NCI-H524 treated with DMSO at 0.1 percent for 48 hours (cell line): ENCODE measurements at regions not wholly inside any gene's neighbourhood (a gene's known extent, or its start where the extent isn't known, plus 50 kb on each side); places are given as distances from the start of the nearest gene placed in this dataset.
"Not testable (repeated sequence)": the region's sequence is repeated elsewhere in the genome, so short reads cannot be mapped to it uniquely, and the experiment has no call there.

Experiments used
- DNase-seq: peaks from one replicate; lab custom pipeline; 2025; lab: John Stamatoyannopoulos, UW

- no peak for DNase-seq
Measured at GRCh38 chr3:146382386-146382785, 87.0 kb downstream of the PLSCR2 start.

GRCh38 chr3:146380046-146380445 lies 89.3 kb downstream of the PLSCR2 start:
- no peak for DNase-seq

DNA sequence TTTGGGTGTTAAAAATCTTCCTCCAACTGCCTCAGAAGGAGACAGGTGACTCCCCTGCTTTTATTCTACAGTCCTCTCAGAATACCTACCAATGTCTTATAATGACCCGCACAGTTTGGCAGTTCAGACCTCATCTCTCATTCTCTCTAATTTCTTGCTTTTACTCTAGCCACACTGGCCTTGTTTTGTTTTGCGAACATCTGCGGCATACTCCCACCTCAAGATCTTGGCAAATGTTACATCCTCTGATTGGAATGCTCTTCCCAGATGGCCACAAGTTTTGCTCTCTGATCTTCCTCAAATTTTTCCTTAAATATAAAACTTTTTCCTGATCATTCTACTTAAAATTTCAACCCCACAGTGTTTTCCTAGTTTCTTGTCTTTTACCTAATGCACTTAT lies 94.1 kb downstream of the PLSCR2 start:
- DNase-seq = no peak

- no peak for DNase-seq
Measured at GRCh38 chr3:146374146-146374545, 95.2 kb downstream of the PLSCR2 start.

DNA sequence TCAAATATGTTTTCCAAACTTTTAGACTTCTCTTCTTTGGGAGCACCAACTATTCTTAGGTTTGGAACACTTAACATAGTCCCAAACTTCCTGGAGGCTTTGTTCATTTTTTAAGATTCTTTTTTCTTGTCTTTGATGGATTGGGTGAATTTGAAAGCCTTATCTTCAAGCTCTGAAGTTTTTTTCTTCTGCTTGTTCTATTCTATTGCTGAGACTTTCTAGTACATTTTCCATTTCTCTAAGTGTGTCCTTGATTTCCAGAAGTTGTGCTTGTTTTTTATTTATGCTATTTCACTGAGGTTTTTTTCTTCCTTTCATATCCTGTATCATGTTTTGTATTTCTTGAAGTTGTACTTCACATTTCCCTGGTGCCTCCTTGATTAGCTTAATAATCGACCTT lies 97.5 kb downstream of the PLSCR2 start:
- DNase-seq = no peak

DNA sequence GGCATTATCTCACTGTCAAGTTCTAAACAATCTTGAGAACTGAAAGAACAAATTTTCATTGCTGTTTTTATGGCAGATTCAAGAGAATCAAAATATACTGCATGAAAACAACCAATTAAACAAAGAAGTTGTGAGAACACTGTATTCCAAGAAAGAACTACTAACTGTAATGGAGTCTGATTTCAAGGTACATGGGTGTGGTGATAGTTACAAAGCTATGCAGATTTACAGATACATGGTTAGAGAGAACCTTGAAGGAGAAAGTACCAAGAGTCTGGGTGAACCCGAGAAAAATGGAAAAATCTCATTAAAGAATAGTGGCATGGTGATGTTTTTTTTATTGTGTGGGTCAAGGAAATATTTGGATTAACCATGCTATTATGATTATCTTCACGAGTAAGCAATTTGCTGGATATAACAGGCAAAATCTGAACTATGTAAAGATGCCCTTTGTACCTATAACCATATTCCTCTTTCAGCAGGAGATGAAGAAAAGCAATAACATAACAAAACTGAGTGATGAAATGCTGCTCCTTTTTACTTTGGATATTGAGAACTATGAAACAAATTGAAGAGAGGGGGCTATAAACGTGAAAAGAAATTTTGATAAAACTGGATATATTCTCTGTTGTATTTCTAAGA lies 100.4 kb downstream of the PLSCR2 start:
- DNase-seq = no peak

DNA sequence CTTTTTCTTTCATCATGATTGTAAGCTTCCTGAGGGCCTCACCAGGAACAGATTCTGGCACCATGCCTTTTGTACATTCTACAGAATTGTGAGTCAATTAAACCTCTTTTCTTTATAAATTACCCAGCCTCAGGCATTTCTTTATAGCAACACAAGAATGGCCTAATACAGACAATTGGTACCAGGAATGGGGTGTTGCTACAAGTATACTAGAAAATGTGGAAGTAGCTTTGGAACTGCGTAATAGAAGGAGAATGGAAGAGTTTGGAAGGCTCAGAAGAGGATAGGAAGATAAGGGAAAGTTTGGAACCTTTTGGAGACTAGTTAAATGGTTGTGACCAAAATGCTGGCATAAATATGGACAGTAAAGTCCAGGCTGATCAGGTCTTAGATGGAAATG lies 108.9 kb upstream of the PLSCR4 start:
- DNase-seq = no peak

GRCh38 chr3:146354421-146354820 lies 103.5 kb upstream of the PLSCR4 start:
- not testable (repeated sequence) for DNase-seq

DNA sequence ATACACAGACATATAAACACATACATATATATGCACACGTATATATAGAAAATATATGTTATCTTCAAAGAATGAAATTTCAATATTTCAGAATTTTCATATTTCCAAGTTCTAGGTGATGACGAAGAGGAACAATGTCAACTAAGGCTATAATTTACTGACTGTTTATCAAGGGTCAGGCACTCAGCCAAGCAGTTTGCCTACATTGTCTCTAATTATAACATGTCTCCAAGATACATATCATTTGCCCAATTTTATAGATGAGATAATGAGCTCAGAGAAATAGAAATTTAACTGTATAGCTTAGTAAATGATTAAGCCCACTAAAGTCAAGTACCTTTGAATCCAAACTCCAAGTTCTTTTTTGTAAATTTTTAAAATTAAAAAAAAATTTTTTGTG lies 99.9 kb upstream of the PLSCR4 start:
- DNase-seq = no peak

DNA sequence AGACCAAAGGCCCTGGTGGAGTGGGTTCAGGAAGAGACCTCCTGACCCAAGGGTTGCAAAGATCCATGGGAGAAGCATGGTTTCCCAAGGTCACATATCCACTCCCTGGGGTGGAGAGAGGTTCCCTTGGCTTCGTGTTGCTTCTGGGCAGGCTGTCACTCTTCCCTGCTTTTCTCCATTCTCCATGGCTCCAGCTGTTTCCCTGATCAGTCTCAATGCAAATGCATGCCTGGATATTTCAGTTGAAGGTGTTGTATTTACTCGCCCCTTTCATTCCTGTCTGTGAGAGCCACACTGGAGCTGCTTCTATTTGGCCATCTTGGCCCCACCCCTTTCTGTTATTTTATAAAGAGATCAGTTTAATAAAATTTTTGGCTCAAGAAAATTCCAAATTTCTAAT lies 95.0 kb upstream of the PLSCR4 start:
- DNase-seq = no peak

DNA sequence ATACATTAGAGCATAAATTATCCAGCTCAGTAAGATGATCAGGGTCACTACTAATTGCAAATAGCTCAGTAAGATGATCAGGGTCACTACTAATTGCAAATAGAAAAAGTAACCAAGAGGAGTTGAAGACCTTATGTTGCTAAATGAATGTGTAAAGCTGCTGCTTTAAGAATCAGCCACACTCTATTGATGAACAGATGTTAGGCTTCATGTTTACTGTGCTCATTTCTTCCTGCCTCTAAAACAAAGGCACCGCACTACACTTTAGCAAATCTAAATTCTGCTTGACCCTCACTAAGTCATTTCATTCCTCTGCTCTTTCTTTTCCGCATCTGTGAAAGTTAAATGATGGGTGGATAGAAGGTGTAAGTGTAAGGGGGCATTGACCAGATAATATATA lies 92.6 kb upstream of the PLSCR4 start:
- DNase-seq = no peak

GRCh38 chr3:146342989-146343388 lies 92.1 kb upstream of the PLSCR4 start:
- DNase-seq = no peak

DNA sequence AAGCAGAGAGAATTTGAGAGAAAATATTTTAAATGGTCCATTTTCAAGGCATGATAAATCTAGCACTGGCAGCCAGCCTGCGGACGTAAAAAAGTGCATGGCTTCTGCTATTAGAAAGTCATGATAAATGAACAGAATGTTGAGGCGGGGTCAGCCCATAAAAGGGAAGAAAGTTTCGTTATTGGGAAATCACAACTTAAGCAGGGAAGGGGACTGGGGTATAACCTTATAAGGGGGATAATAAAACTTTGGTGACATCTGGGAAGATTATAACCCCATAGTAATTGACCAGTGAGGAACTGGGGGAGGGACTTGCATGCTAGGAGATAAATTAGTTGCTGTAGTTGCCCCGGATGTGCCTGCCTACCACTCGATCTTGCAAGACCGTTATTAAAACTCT lies 88.4 kb upstream of the PLSCR4 start:
- DNase-seq = no peak

DNA sequence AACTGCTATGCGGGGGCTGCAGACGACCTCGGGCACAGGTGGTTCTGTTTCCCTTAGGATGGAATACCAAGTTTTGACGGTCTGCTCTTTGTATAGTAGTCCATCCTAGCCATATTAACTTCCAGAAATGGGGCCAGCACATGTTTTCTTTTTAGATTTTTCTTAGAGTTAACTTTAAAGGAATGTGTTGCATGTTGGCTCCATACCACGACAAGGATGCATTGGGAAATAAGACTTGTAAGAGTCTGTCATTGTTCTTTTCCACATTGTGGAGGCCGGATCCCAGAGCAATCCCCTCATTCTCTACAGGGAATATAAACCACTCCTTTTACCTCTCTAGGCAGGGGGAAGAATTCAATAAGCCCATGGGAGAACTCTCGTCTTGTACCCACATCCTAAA lies 87.1 kb upstream of the PLSCR4 start:
- DNase-seq = no peak

DNA sequence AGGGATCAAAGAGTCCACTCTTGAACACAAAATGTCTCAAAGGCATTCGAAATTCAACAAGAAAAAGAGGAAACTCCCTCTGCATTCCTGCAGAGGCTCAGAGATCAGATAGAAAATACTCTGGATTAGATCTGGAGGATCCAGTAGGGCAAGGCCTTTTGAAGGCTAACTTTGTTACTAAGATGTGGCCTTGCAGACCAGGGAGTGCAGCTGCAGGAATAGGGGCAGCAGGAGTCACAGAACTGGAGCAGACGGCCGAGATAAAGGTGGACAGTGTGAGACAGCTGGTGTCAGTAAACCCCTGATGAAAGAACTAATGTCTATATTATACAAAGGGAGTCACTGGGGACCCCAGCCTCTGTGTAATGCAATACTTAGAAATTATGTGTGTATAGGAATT lies 84.5 kb upstream of the PLSCR4 start:
- no peak for DNase-seq

- DNase-seq = no peak
Measured at GRCh38 chr3:146334151-146334550, 83.2 kb upstream of the PLSCR4 start.

GRCh38 chr3:146331967-146332366 lies 81.1 kb upstream of the PLSCR4 start:
- DNase-seq = no peak

GRCh38 chr3:146326875-146327543 lies 76.1 kb upstream of the PLSCR4 start:
- peak; percentile 2 for DNase-seq

- no peak for DNase-seq
Measured at GRCh38 chr3:146325170-146325569, 74.3 kb upstream of the PLSCR4 start.

- no peak for DNase-seq
Measured at GRCh38 chr3:146322216-146322817, 71.4 kb upstream of the PLSCR4 start.

- DNase-seq = no peak
Measured at GRCh38 chr3:146314871-146315270, 64.0 kb upstream of the PLSCR4 start.

DNA sequence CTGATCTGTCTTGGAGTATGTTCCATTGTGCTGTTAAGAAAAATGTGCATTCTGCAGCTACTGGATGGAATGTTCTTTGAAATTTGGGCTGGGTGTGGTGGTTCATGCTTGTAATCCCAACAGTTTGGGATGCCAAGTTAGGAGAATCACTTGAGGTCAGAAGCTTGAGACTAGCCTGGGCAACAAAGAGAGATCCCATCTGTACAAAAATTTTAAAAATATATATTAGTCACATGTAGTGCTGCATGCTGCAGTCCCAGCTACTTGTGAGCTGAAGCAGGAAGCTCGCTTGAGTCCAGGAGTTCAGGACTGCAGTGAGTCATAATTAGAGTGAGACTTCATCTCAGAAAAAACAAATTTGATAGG lies 62.8 kb upstream of the PLSCR4 start:
- no peak for DNase-seq

GRCh38 chr3:146313031-146313745 lies 62.3 kb upstream of the PLSCR4 start:
- DNase-seq = no peak
